CD4-positive, alpha-beta T cell treated with Interleukin-17A for 4 hours (primary cell): ENCODE measurements at regions not wholly inside any gene's neighbourhood (a gene's known extent, or its start where the extent isn't known, plus 50 kb on each side); places are given as distances from the start of the nearest gene placed in this dataset.

Experiments
- DNase-seq: peaks from one replicate; pipeline ENCODE4 v3.0.0-alpha.2; 2020; ENCODE audit warnings: mixed read lengths

GRCh38 chr1:56310945-56311344, 268.4 kb downstream of the PLPP3 start:
- no peak for DNase-seq

DNA sequence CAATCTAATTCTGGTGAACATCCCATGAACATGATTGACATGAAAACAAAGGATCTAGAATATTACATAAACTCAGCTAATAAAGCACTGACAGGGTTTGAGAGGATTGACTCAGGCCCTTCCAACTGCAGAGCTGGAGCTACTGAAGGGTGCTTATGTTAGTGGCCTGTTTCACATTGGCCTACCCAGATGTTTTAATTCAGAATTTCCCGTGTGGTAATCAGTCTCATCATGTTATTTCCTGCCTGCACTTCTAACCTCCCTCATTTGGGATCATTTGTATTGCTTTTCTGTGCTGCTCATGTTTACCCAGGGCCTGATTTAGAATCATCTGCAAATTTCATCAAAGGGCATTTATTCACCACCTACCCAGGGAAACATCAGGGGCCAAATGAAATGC, 270.3 kb downstream of the PLPP3 start:
- no peak for DNase-seq

DNA sequence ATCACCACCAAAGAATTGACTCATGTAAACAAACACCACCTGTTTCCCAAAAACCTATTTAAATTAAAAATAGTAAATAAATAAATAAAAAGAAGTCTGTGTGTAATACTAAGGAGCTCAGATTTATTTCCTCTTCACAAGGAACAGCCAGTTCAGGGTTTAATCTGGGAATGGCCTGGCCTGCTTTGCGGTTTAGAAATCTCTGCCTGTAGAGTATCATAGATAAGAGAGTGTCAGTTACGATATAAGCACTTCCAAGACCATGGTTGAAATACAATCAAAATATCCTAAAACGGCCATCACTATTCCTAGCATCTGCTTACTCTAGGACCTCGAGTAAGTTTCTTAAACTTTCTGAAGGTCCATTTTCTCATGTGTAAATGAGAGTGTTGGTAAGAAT, 274.4 kb downstream of the PLPP3 start:
- no peak for DNase-seq

GRCh38 chr1:56303805-56304204, 275.6 kb downstream of the PLPP3 start:
- no peak for DNase-seq

DNA sequence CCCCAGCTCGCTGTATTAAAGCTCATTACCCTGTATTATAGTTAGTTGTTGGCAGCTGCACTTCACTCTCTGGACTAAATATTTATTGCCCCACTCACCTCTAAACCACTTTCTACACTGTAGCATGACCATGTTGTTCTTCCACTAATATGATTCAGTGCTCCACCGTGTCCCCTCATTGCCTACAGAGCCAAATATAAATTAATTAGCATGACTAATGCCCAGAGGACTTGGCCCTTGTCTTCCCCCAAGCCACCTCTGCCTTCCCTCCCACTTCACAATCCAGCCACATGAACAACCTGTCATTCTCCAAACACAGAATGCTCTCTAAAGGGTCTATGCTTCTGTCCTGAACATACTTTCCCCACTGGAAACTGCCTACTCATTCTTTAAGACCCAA, 276.5 kb downstream of the PLPP3 start:
- no peak for DNase-seq

- DNase-seq: no peak
Measured at GRCh38 chr1:56301791-56302190, 277.6 kb downstream of the PLPP3 start.

GRCh38 chr1:56300836-56301235, 278.5 kb downstream of the PLPP3 start:
- no peak for DNase-seq

DNA sequence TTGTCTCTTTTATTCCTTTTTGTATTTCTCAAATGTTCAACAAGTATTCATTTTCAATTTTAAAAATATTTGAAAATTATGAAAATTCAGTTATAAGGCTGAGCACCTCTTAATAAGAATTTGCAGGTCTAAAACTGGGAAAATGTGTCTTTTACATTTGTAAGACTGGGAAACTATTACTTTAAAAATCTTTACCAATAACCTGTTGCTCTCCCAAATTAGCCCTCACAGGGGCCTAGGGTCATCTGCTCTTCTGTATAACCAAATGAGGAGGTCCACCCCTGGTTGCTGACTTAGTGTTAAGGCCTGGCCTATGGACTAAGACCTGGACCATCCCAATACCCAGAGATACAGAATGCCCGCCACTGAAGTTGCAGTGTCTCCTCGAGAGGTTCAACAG, 280.5 kb downstream of the PLPP3 start:
- DNase-seq: no peak

DNA sequence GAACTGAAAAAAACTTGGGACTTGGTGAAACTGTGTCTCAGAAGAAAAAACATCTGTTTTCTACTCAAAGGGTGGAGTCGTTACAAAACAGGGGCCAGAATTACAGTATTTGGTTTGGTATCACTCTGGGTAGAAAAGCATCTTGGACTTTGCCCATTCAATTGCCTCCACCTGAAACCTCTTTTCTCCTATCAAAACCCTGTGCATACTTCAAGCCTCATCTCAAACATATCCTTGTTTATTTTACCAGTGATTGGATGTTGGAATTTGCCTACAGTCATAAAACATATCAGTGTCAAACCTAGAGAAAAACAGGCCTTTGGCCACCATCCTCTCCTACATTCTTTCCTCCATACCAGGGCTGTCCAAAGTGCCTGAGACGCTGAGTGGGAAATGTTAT, 281.5 kb downstream of the PLPP3 start:
- no peak for DNase-seq

DNA sequence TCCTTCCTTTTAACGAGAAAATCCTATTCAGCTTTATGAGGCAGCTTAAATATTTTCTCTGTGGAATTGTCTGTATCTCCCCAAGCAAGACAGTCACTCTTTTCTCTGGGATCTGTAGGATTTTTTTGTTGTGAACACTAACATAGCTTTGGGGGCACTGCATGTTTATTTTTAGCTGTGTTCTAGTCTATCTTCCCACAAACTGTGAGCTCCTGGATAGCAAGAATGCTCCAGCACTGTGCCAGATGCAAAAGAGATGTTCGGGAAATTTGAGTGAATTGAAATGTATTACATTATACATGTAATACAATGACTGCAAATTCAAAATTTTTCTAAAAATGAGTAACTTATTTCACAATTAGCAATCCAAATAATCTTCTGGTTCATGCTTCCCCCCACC, 282.2 kb downstream of the PLPP3 start:
- no peak for DNase-seq

DNA sequence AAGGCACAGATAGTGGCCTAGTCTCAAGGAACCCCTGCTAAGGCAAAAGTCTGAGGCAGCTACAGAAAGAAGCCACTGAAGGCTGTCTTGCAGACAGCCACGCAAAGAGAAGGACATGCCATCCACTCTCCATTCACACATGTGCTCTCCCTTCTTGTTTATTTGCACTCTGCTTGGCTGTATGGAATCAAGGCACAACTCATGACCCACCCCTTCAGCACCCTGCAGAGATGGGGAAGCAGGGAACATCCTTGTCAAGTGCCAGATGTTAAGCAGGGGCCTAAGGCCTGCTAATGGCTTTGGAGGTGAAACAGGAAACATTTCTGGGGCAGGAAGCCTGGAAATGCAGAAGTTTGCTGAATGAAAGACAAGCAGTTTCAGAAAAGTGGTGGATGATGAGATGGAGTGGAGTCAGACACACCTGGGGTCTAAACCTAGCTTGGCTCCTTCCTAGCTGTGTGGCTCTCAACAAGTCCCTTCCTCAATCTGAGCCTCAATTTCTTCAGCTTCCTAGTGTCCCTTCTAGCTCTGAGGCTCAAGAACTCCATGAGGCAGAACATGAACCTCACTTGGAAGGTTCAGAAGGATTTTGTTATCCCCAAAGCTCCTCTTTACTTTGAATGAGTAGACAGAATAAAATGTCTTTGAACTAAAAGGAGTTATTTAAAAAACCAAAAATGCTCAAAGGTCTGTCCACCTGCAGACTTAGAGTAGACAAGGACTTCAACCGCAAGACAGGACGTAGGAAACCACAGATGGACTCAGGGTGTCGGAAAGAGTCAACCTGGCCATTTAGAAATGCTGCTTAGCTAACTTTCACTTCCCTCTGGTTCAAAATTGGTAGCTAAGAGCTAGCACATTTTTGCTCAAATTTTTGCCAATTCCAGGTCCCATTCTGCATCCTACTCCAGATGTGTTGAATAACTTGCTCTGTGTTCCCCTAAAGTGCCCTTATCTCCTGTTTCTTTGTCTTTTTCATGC, 283.1 kb downstream of the PLPP3 start:
- DNase-seq: no peak

- DNase-seq: no peak
Measured at GRCh38 chr1:56291374-56291919, 287.9 kb downstream of the PLPP3 start.

- DNase-seq: no peak
Measured at GRCh38 chr1:56289260-56289659, 290.1 kb downstream of the PLPP3 start.

- no peak for DNase-seq
Measured at GRCh38 chr1:56287721-56288120, 291.6 kb downstream of the PLPP3 start.

GRCh38 chr1:56286956-56287355, 292.4 kb downstream of the PLPP3 start:
- no peak for DNase-seq

GRCh38 chr1:56286506-56286905, 292.9 kb downstream of the PLPP3 start:
- no peak for DNase-seq

- no peak for DNase-seq
Measured at GRCh38 chr1:56285554-56286402, 293.6 kb downstream of the PLPP3 start.

DNA sequence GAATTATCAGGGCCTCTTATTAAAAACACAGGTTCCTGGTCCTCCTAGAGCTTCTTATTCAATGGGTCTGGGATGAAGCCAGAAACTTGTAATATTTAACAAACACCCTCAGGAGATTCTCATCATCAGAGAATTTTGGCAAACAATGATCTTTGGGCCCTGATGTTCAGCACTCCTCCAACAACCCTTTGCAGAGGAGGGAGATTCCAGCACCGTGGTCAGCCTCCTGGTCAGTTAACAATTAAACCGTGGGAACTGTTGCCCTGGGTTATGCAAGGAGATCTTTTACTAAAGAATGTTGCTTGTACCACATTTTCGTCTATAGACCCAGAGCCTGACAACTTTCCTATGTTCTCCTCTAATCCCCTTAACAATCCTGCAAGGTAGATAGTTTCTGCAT, 294.4 kb downstream of the PLPP3 start:
- DNase-seq: no peak

DNA sequence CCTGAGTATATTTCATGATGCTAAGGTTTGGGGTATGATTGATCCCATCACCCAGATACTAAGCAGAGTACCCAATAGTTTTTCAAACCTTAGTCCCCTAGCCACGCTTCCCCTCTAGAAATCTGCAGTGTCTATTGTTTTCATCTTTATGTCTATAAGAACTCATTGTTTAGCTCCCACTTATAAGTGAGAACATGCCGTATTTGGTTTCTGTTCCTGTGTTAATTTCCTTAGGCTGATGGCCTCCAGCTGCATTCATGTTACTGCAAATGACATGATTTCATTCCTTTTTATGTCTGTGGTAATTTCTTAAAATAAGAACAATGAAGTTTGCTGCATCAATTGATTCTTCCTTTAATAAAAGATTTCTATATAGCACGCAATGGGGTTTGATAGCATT, 301.3 kb downstream of the PLPP3 start:
- no peak for DNase-seq

DNA sequence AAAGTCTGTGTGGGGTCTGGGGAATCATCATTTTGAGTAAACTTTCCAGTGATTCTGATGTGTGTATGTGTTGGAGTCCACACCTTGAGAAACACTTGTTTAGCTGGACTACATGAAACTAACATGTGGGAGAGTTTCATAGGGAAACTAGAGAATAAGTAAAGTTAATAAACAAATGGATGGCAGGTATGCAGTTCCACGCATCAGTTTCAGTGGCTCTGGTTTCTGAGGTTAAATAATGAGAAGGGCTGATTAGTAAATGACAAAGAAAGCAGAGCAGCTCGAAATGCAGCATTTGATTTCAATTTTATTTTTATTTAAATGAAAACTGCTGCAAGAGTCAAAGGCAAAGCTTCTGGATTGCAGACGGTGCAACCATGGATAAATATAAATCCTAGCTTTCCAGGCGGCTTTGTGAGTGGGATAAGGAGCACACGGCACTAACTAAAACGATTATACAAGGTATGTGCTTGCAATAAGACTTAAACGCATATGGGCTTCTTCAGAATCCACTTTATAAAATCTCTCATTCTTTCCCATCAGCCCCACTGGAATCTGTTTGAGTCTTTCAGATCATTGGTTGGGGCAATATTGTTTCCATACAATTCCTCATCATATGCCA, 310.7 kb downstream of the PLPP3 start:
- no peak for DNase-seq

DNA sequence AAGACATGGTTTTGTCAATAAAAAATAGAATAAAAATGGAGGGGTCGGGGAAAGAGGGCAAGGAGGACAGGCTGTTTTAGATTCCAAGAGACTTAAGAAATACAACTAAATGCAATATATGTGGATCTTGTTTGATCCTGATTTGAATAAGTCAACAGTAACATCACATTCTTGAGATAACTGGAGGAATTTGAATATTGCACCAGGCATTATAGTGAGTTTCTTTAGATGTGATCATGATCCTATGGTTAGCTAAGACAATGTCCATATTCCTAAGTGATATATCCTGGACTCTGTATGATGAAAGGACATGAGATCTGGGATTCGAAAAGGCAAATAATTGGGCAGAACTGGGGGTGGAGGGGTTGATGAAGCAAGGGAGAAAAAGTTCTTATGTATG, 311.8 kb downstream of the PLPP3 start:
- no peak for DNase-seq

DNA sequence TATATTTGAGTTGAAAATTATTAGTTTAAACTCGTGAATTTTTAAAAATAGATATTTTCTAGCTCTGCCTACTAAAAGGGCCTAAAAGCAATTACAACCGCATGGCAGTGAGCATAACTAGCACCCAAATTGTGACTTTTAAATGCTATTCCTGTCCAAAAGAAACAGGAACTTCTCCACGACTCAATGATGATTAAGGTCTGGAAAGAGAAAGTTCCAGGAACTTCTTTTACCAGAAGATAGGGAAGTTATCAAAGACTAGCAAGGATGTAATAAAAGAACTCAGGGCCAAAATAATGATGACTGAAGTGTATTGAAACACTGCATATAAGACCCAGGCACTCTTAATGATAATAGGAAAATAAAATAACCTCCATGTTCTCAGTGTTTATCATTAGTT, 313.0 kb downstream of the PLPP3 start:
- DNase-seq: no peak

DNA sequence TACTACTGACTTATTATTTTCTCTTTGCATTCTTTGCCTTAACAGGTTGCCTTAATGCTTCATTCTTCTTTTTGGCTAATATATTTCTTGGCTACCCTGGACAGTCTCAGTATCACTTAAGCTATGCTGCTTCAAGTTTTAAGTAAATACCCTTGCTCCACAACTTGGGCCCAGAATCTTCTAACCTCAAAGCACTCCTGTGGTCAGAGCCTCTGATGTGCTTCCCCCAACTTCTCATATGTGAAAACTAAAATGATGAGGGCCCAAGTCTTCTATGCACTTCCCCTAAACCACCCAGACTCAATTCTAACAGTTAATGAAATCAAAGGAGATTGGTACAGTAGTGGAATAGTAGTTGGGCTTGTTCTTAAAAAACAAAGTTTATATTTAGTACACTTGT, 314.1 kb downstream of the PLPP3 start:
- DNase-seq: no peak
